K562 (cell line): ENCODE measurements at regions not wholly inside any gene's neighbourhood (a gene's known extent, or its start where the extent isn't known, plus 50 kb on each side); places are given as distances from the start of the nearest gene placed in this dataset.

ENCODE experiments used
- ATAC-seq: fragments of 200-7000 bp; cut with Tn5 transposase; 3 replicates; pipeline ENCODE4 v1.9.1; 2020; ENCODE audit warnings: moderate library complexity
- BruUV-seq: library from RNA; stranded (reverse); fragments of 400-500 nt; replicated peaks from 2 replicates; lab custom pipeline; 2021; lab: Mats Ljungman, UMichigan
- CTCF ChIA-PET: fragments of 300-600 bp; formaldehyde crosslinking; extraction: SDS; loops from one replicate; lab custom pipeline; 2021; ENCODE audit warnings: low intra/inter-chr PET ratio; lab: Yijun Ruan, JAX
- POLR2A ChIA-PET: fragments of 300-600, 350-650 bp; sonication (Branson Sonifier 250); formaldehyde crosslinking; extraction: SDS; loops from one replicate; lab custom pipeline; 2021; ENCODE audit warnings: antibody characterized with exemption, inconsistent platforms; lab: Yijun Ruan, JAX
- DNase-seq, 4 experiments: peaks; one replicate each; pipeline versions ENCODE4 v3.0.0 to v3.0.0-alpha.2; 2011 to 2018; ENCODE audit warnings: low spot score in 3 of 4, mixed read lengths in 3 of 4; ENCODE audit errors: extremely low read depth in 1 of 4
- FAIRE-seq: peaks from 2 replicates; lab custom pipeline; 2011; peaks lifted over from hg19 to GRCh38; lab: Jason Lieb, UNC
- H2AFZ ChIP-seq: 2 replicates; pipeline ENCODE4 v1.6.0; 2011; ENCODE audit warnings: low read depth, low read length, control low read depth, inconsistent platforms
- H3K27ac ChIP-seq: fragments of 200-600 bp; 3 replicates; pipeline ENCODE4 v1.8.0; 2011; ENCODE audit warnings: low read depth, mild to moderate bottlenecking, control low read depth, inconsistent platforms, low read length, moderate library complexity, mixed read lengths; ENCODE audit errors: extremely low read depth
- H3K27me3 ChIP-seq, 2 experiments: fragments of 300-600 bp in 1 of 2; 2 replicates in 1 of 2; 3 replicates in 1 of 2; pipeline versions ENCODE4 v1.6.0 to v1.8.0; 2011; ENCODE audit warnings: inconsistent platforms in 2 of 2, low read length in 2 of 2, mild to moderate bottlenecking in 1 of 2, mixed read lengths in 1 of 2, moderate library complexity in 1 of 2; ENCODE audit not compliant: control insufficient read depth in 2 of 2, insufficient read depth in 2 of 2
- H3K36me3 ChIP-seq: fragments of 300-600 bp; 3 replicates; pipeline ENCODE4 v1.8.0; 2011; ENCODE audit warnings: mild to moderate bottlenecking, low read length, inconsistent platforms; ENCODE audit not compliant: control insufficient read depth, insufficient read depth
- H3K4me1 ChIP-seq, 2 experiments: fragments of 200-600 bp in 1 of 2; replicated peaks in 1 of 2; 2 replicates in 1 of 2; 3 replicates in 1 of 2; pipeline versions ENCODE4 v1.5.1 to v1.8.0; 2011; ENCODE audit warnings: inconsistent platforms in 2 of 2, low read length in 2 of 2, mild to moderate bottlenecking in 1 of 2, mixed read lengths in 1 of 2, moderate library complexity in 1 of 2; ENCODE audit not compliant: control insufficient read depth in 2 of 2, insufficient read depth in 2 of 2
- H3K4me2 ChIP-seq: 2 replicates; pipeline ENCODE4 v1.6.1; 2011; ENCODE audit warnings: low read length, control low read depth, inconsistent platforms, mixed read lengths; ENCODE audit not compliant: insufficient read depth
- H3K4me3 ChIP-seq: fragments of 200-600 bp; sonication (generic), shearing (Covaris generic); 2 replicates; pipeline ENCODE4 v1.5.1; 2016; ENCODE audit warnings: control low read depth, inconsistent platforms
- H3K79me2 ChIP-seq: fragments of 200-600 bp; 3 replicates; pipeline ENCODE4 v1.8.0; 2011; ENCODE audit warnings: low read length, inconsistent platforms; ENCODE audit not compliant: control insufficient read depth, insufficient read depth
- H3K9ac ChIP-seq, 2 experiments: 2 replicates each; pipeline versions ENCODE4 v1.6.0 to v1.6.1; 2011; ENCODE audit warnings: low read depth in 2 of 2, low read length in 2 of 2, control low read depth in 1 of 2, inconsistent platforms in 1 of 2, mild to moderate bottlenecking in 1 of 2, mixed read lengths in 1 of 2; ENCODE audit not compliant: insufficient read depth in 1 of 2
- H3K9me1 ChIP-seq: one replicate; pipeline ENCODE4 v1.6.0; 2011; ENCODE audit warnings: inconsistent platforms, mild to moderate bottlenecking, low read length, moderate library complexity; ENCODE audit not compliant: control insufficient read depth, insufficient read depth
- H3K9me3 ChIP-seq: replicated peaks from 2 replicates; pipeline ENCODE4 v1.5.1; 2011; ENCODE audit warnings: low read depth, low read length, inconsistent platforms; ENCODE audit not compliant: control insufficient read depth, insufficient read depth
- H4K20me1 ChIP-seq: replicated peaks from 2 replicates; pipeline ENCODE4 v1.6.1; 2011; ENCODE audit warnings: low read length, inconsistent platforms, mixed read lengths; ENCODE audit not compliant: control insufficient read depth, insufficient read depth
- CBFB ChIP-seq: sonication (generic); formaldehyde crosslinking; IDR thresholded peaks from 2 replicates; pipeline ENCODE4 v1.4.0; 2020; ENCODE audit warnings: mild to moderate bottlenecking, missing genetic modification reagents
- CBX2 ChIP-seq: fragments of 200-600 bp; sonication (generic); IDR thresholded peaks from one replicate; pipeline ENCODE4 v1.6.1; 2012; ENCODE audit warnings: mild to moderate bottlenecking, low read length, inconsistent platforms; ENCODE audit not compliant: insufficient read depth, poor library complexity, severe bottlenecking
- CBX3 ChIP-seq, 2 experiments: IDR thresholded peaks; 1 replicate in 1 of 2; 2 replicates in 1 of 2; pipeline ENCODE4 v1.6.1; 2012; ENCODE audit warnings: inconsistent platforms in 2 of 2, low read length in 2 of 2, borderline replicate concordance in 1 of 2, control low read depth in 1 of 2
- DNMT1 ChIP-seq: fragments of 450-650 bp; IDR thresholded peaks from 2 replicates; pipeline ENCODE4 v1.6.1; 2016; ENCODE audit warnings: antibody characterized with exemption, mild to moderate bottlenecking
- HBP1 ChIP-seq: fragments of 450-650 bp; formaldehyde crosslinking; IDR thresholded peaks from 2 replicates; pipeline ENCODE4 v1.4.0; 2022; ENCODE audit warnings: missing genetic modification characterization
- NCOA6 ChIP-seq: fragments of 450-650 bp; IDR thresholded peaks from 2 replicates; pipeline ENCODE4 v1.6.1; 2017; ENCODE audit warnings: mild to moderate bottlenecking
- NR2C1 ChIP-seq, 2 experiments: fragments of 450-650 bp; IDR thresholded peaks; 2 replicates each; pipeline ENCODE4 v1.6.1; 2017; ENCODE audit warnings: mild to moderate bottlenecking in 2 of 2, antibody characterized with exemption in 1 of 2, inconsistent platforms in 1 of 2, missing compliant biosample characterization in 1 of 2, missing genetic modification characterization in 1 of 2
- POLR2H ChIP-seq: IDR thresholded peaks from 2 replicates; pipeline ENCODE4 v1.6.1; 2016; ENCODE audit warnings: missing genetic modification characterization, low read depth, mild to moderate bottlenecking, control low read depth, missing compliant biosample characterization, moderate library complexity
- PPARD ChIP-seq: fragments of 250-450 bp; sonication (Bioruptor Pico); IDR thresholded peaks from 2 replicates; pipeline ENCODE4 v1.8.0; 2022; ENCODE audit warnings: inconsistent platforms, mild to moderate bottlenecking, moderate library complexity
- PTRF ChIP-seq: fragments of 450-650 bp; IDR thresholded peaks from 2 replicates; pipeline ENCODE4 v1.6.1; 2016; ENCODE audit warnings: mild to moderate bottlenecking, missing genetic modification characterization, missing compliant biosample characterization
- SIN3A ChIP-seq, 2 experiments: fragments of 150-350 bp in 1 of 2; IDR thresholded peaks; 2 replicates each; pipeline ENCODE4 v1.6.1; 2011 to 2016; ENCODE audit warnings: borderline replicate concordance in 2 of 2, low read depth in 2 of 2, low read length in 2 of 2, mild to moderate bottlenecking in 2 of 2, moderate library complexity in 2 of 2; ENCODE audit not compliant: control insufficient read depth in 1 of 2
- SNAPC5 ChIP-seq: fragments of 250-450 bp; sonication (Bioruptor Pico); IDR thresholded peaks from 2 replicates; pipeline ENCODE4 v1.8.0; 2021; ENCODE audit warnings: moderate library complexity, mild to moderate bottlenecking, inconsistent platforms
- ZBTB2 ChIP-seq: fragments of 450-650 bp; IDR thresholded peaks from 2 replicates; pipeline ENCODE4 v1.6.1; 2016; ENCODE audit warnings: antibody characterized with exemption
- ZKSCAN8 ChIP-seq: fragments of 200-800 bp; sonication (Bioruptor generic); IDR thresholded peaks from 2 replicates; pipeline ENCODE4 v1.6.1; 2016; ENCODE audit warnings: missing genetic modification characterization, missing compliant biosample characterization
- ZNF79 ChIP-seq: fragments of 250-450 bp; sonication (Bioruptor Pico); IDR thresholded peaks from 2 replicates; pipeline ENCODE4 v1.4.0; 2020; ENCODE audit warnings: low read depth, mild to moderate bottlenecking, moderate library complexity
- WGBS: fragments of 100-300 bp; shearing (Covaris generic); methylation state at CpG from one replicate; pipeline ENCODE4 v1.1.6; 2016; ENCODE audit warnings: low coverage, mixed read lengths; ENCODE audit not compliant: insufficient coverage; ENCODE audit errors: missing lambda C conversion rate; 5-methylcytosine and 5-hydroxymethylcytosine counted together
- in situ Hi-C: fragments of 300-500 bp; cut with MboI; formaldehyde crosslinking; loops from 4 replicates; pipeline ENCODE4 v1.15.0; 2018; ENCODE audit warnings: inconsistent platforms, mixed read lengths
- intact Hi-C: fragments of 100-400 bp; cut with micrococcal nuclease; formaldehyde crosslinking; loops from 2 replicates; pipeline ENCODE4 v1.14.2; 2022

- TF ChIP-seq DNMT1 = no peak
Observed at GRCh38 chr16:66212428-66212827, 154.1 kb upstream of the CDH5 start (continued).

- H3K9me3 ChIP-seq = no peaks in the 10 kb centered on the region
- H3K27ac ChIP-seq = no peak overlapping the region
- under 1% methylated on average over 10 of the region's 10 CpGs for WGBS
- CTCF ChIA-PET = no interaction called here
- no peaks in the 10 kb centered on the region for H3K79me2 ChIP-seq
- H3K27me3 ChIP-seq = no peaks in the 10 kb centered on the region
- H3K9ac ChIP-seq = no peak overlapping the region
- in situ Hi-C loops (no loop called here), intact Hi-C loops (no loop called here)
- POLR2A ChIA-PET = interaction anchor here (0.6 kb wide), 1 partner anchor 103 kb away, joined by 3 read pairs; no protein-coding TSS in a partner anchor
- DNase-seq = no peak
- no peak overlapping the region for H2AFZ ChIP-seq
- no TSS peak for BruUV-seq
- H3K36me3 ChIP-seq = no peaks in the 10 kb centered on the region
- H3K4me1 ChIP-seq = no peaks in the 10 kb centered on the region
- TF ChIP-seq ZKSCAN8 (CRISPR knock-in tag) (no peak), ZBTB2 (no peak), NCOA6 (no peak), PTRF (tag) (no peak), CBFB (CRISPR knock-in tag) (no peak), POLR2H (no peak), SNAPC5 (no peak), ZNF79 (CRISPR knock-in tag) (no peak), NR2C1 (IDR thresholded peaks at IDR 0.05) (no peak), NR2C1 (tag; IDR thresholded peaks at IDR 0.05) (no peak), CBX3 (IDR thresholded peaks at IDR 0.05; ENCODE audit: borderline replicate concordance in 1 of 2, low read length in 2 of 2) (no peak), SIN3A (IDR thresholded peaks at IDR 0.05; ENCODE audit: borderline replicate concordance in 2 of 2, control insufficient read depth in 1 of 2, low read depth in 2 of 2, low read length in 2 of 2) (no peak), CBX2 (no peak), PPARD (no peak), HBP1 (CRISPR knock-in tag) (no peak)
- FAIRE-seq = no peak
- ATAC-seq = no peak
- H4K20me1 ChIP-seq = no peaks in the 10 kb centered on the region; the same call in 1 of the 2 replicates
- no peak overlapping the region for H3K4me3 ChIP-seq
- no peaks in the 10 kb centered on the region for H3K9me1 ChIP-seq
- H3K4me2 ChIP-seq = no peak overlapping the region
Observed at GRCh38 chr16:66211651-66212050, 154.8 kb upstream of the CDH5 start.
